Epithelial cell of esophagus (primary cell): ENCODE measurements at regions not wholly inside any gene's neighbourhood (a gene's known extent, or its start where the extent isn't known, plus 50 kb on each side); places are given as distances from the start of the nearest gene placed in this dataset.

Experiments
- DNase-seq: peaks from one replicate; pipeline ENCODE4 v3.0.0; 2010; ENCODE audit warnings: low read depth
- H3K4me3 ChIP-seq: 2 replicates; pipeline ENCODE4 v1.5.1; 2011; ENCODE audit warnings: mild to moderate bottlenecking, low read length, control low read depth
- CTCF ChIP-seq: IDR thresholded peaks from 2 replicates; pipeline ENCODE4 v1.5.1; 2011; ENCODE audit warnings: low read depth, mild to moderate bottlenecking, low read length, control low read depth, inconsistent platforms; ENCODE audit not compliant: insufficient read depth; ENCODE audit errors: missing control alignments

- no peak for DNase-seq
- H3K4me3 ChIP-seq: no peak overlapping the region
- no peak for TF ChIP-seq CTCF
These were observed 61.3 kb upstream of the VCX2 start for GRCh38 chrX:8232406-8232805.

GRCh38 chrX:8233091-8233490 is 62.0 kb upstream of the VCX2 start:
- no peak for TF ChIP-seq CTCF
- no peak overlapping the region for H3K4me3 ChIP-seq
- DNase-seq: no peak

- no peak for TF ChIP-seq CTCF
- DNase-seq: peak; percentile 44
- no peak overlapping the region for H3K4me3 ChIP-seq
These were observed 64.0 kb upstream of the VCX2 start for GRCh38 chrX:8235026-8235425.

GRCh38 chrX:8237718-8238117 is 66.7 kb upstream of the VCX2 start:
- DNase-seq: no peak
- no peak for TF ChIP-seq CTCF

GRCh38 chrX:8242431-8243020 is 71.5 kb upstream of the VCX2 start:
- DNase-seq: no peak
- no peak for TF ChIP-seq CTCF
- no peak overlapping the region for H3K4me3 ChIP-seq

More at GRCh38 chrX:8237718-8238117, 66.7 kb upstream of the VCX2 start:
- no peak overlapping the region for H3K4me3 ChIP-seq

GRCh38 chrX:8244301-8244700 is 73.2 kb upstream of the VCX2 start:
- no peak for TF ChIP-seq CTCF
- peak; percentile 7 for DNase-seq
- no peak overlapping the region for H3K4me3 ChIP-seq

- peak; percentile 23 for DNase-seq
- H3K4me3 ChIP-seq: no peak overlapping the region
- TF ChIP-seq CTCF: no peak
These were observed 74.3 kb upstream of the VCX2 start for GRCh38 chrX:8245411-8245810.
